ENCODE measurements at regions not wholly inside any gene's neighbourhood (a gene's known extent, or its start where the extent isn't known, plus 50 kb on each side); places are given as distances from the start of the nearest gene placed in this dataset.

- Mint-ChIP-seq H3K36me3 (ENCODE audit: low read depth) (no peaks in the 10 kb centered on the region), H3K9me3 (peaks cover 25% of the 10 kb centered on the region), H3K4me1 (no peaks in the 10 kb centered on the region), H3K27ac (no peak overlapping the region), H3K4me3 (no peak overlapping the region), H3K27me3 (ENCODE audit: low read depth) (peaks cover 57% of the 10 kb centered on the region)
- no peak for TF ChIP-seq CTCF (IDR thresholded peaks at IDR 0.05; ENCODE audit: unreplicated experiment in 3 of 3)
These were observed 69.7 kb upstream of the BHLHE23 start for GRCh38 chr20:63076421-63076820.

- H3K4me3 Mint-ChIP-seq = no peak overlapping the region
- H3K9me3 Mint-ChIP-seq = peaks cover 22% of the 10 kb centered on the region
- H3K4me1 Mint-ChIP-seq = no peaks in the 10 kb centered on the region
- H3K27me3 Mint-ChIP-seq (ENCODE audit: low read depth) = peaks cover 59% of the 10 kb centered on the region
- no peak overlapping the region for H3K27ac Mint-ChIP-seq
- H3K36me3 Mint-ChIP-seq (ENCODE audit: low read depth) = no peaks in the 10 kb centered on the region
- no peak for TF ChIP-seq CTCF (IDR thresholded peaks at IDR 0.05; ENCODE audit: unreplicated experiment in 3 of 3)
These were observed 67.9 kb upstream of the BHLHE23 start for GRCh38 chr20:63074631-63075030.

GRCh38 chr20:63074182-63074581 lies 67.4 kb upstream of the BHLHE23 start:
- no peak for TF ChIP-seq CTCF (IDR thresholded peaks at IDR 0.05; ENCODE audit: unreplicated experiment in 3 of 3)
- no peak overlapping the region for H3K27ac Mint-ChIP-seq

GRCh38 chr20:63073738-63074065 lies 66.9 kb upstream of the BHLHE23 start:
- no peak overlapping the region for H3K27ac Mint-ChIP-seq
- H3K36me3 Mint-ChIP-seq (ENCODE audit: low read depth) = no peaks in the 10 kb centered on the region
- TF ChIP-seq CTCF (IDR thresholded peaks at IDR 0.05; ENCODE audit: unreplicated experiment in 3 of 3) = no peak
- H3K9me3 Mint-ChIP-seq = peaks cover 21% of the 10 kb centered on the region
- H3K27me3 Mint-ChIP-seq (ENCODE audit: low read depth) = peaks cover 65% of the 10 kb centered on the region
- no peak overlapping the region for H3K4me3 Mint-ChIP-seq
- H3K4me1 Mint-ChIP-seq = no peaks in the 10 kb centered on the region

More at GRCh38 chr20:63074182-63074581, 67.4 kb upstream of the BHLHE23 start:
- Mint-ChIP-seq H3K36me3 (ENCODE audit: low read depth) (no peaks in the 10 kb centered on the region), H3K9me3 (peaks cover 21% of the 10 kb centered on the region), H3K27me3 (ENCODE audit: low read depth) (peaks cover 62% of the 10 kb centered on the region), H3K4me1 (no peaks in the 10 kb centered on the region), H3K4me3 (no peak overlapping the region)

GRCh38 chr20:63072991-63073737 lies 66.4 kb upstream of the BHLHE23 start:
- Mint-ChIP-seq H3K27ac (no peak overlapping the region), H3K9me3 (peaks cover 16% of the 10 kb centered on the region), H3K27me3 (ENCODE audit: low read depth) (peaks cover 66% of the 10 kb centered on the region), H3K36me3 (ENCODE audit: low read depth) (no peaks in the 10 kb centered on the region), H3K4me1 (no peaks in the 10 kb centered on the region), H3K4me3 (peak overlapping the region in 1 of 3 experiments; percentile 51)
- no peak for TF ChIP-seq CTCF (IDR thresholded peaks at IDR 0.05; ENCODE audit: unreplicated experiment in 3 of 3)

GRCh38 chr20:63072231-63072791 lies 65.5 kb upstream of the BHLHE23 start:
- Mint-ChIP-seq H3K4me1 (no peaks in the 10 kb centered on the region), H3K9me3 (peaks cover 11% of the 10 kb centered on the region), H3K4me3 (no peak overlapping the region), H3K27ac (no peak overlapping the region), H3K27me3 (ENCODE audit: low read depth) (peaks cover 71% of the 10 kb centered on the region), H3K36me3 (ENCODE audit: low read depth) (no peaks in the 10 kb centered on the region)
- TF ChIP-seq CTCF (IDR thresholded peaks at IDR 0.05; ENCODE audit: unreplicated experiment in 3 of 3) = no peak
